Lower lobe of right lung (tissue), 2 donors: ENCODE measurements at regions not wholly inside any gene's neighbourhood (a gene's known extent, or its start where the extent isn't known, plus 50 kb on each side); places are given as distances from the start of the nearest gene placed in this dataset.
"Not testable (repeated sequence)": the region's sequence is repeated elsewhere in the genome, so short reads cannot be mapped to it uniquely, and the experiment has no call there.

Experiments
- ATAC-seq, 2 donors: fragments of 200-7000 bp; cut with Tn5 transposase; one replicate each; pipeline ENCODE4 v1.9.1; 2020 to 2022; ENCODE audit warnings: mild to moderate bottlenecking in 2 of 2, moderate library complexity in 2 of 2
- DNase-seq: peaks from one replicate; pipeline ENCODE4 v3.0.0-alpha.2; 2020
- H3K27ac ChIP-seq: fragments of 200-600 bp; one replicate; pipeline ENCODE4 v1.8.0; 2022
- H3K27me3 ChIP-seq: fragments of 200-600 bp; one replicate; pipeline ENCODE4 v1.8.0; 2022; ENCODE audit warnings: low read depth
- H3K36me3 ChIP-seq: fragments of 200-600 bp; one replicate; pipeline ENCODE4 v1.8.0; 2022; ENCODE audit warnings: mild to moderate bottlenecking
- H3K4me1 ChIP-seq: fragments of 200-600 bp; one replicate; pipeline ENCODE4 v1.8.0; 2022
- H3K4me3 ChIP-seq: fragments of 200-600 bp; one replicate; pipeline ENCODE4 v1.8.0; 2022; ENCODE audit warnings: mild to moderate bottlenecking
- H3K9me3 ChIP-seq: fragments of 200-600 bp; one replicate; pipeline ENCODE4 v1.8.0; 2022
- intact Hi-C: fragments of 100-400 bp; cut with DNase I; formaldehyde crosslinking; loops from one replicate; pipeline ENCODE4 v1.11.0; 2022
- TF ChIP-seq, protein P1 (sequence below): fragments of 200-600 bp; IDR thresholded peaks from one replicate; pipeline ENCODE4 v1.8.0; 2022; ENCODE audit warnings: antibody characterized with exemption, mild to moderate bottlenecking
- donor health status: DM: no; HTN: yes; CAD: no; lungs with severe emphysema.

DNA sequence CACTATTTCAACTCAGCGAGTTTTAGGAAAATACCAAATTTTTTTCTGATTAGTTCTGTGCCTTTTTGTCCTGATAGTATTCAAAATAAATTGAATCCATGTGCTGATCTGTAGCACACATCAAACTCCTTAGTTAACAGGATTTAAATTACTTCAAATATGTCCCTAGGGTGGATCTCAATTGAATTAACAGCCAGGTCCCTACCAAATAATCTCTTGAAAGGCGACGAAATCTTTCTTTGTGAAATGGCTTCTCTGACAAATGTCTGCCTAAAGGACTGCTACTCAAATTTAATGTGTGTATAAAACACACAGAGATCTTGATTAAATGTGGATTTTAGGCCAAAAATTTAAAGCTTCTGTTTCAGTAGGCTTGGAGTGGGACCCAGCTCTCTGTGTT lies 989.6 kb upstream of the KCND2 start:
- Histone ChIP-seq H3K36me3 (no peaks in the 10 kb centered on the region), H3K27ac (no peak overlapping the region), H3K4me1 (no peaks in the 10 kb centered on the region), H3K4me3 (no peak overlapping the region), H3K9me3 (no peaks in the 10 kb centered on the region), H3K27me3 (no peaks in the 10 kb centered on the region)
- no peak for DNase-seq
- TF ChIP-seq, protein P1, sequence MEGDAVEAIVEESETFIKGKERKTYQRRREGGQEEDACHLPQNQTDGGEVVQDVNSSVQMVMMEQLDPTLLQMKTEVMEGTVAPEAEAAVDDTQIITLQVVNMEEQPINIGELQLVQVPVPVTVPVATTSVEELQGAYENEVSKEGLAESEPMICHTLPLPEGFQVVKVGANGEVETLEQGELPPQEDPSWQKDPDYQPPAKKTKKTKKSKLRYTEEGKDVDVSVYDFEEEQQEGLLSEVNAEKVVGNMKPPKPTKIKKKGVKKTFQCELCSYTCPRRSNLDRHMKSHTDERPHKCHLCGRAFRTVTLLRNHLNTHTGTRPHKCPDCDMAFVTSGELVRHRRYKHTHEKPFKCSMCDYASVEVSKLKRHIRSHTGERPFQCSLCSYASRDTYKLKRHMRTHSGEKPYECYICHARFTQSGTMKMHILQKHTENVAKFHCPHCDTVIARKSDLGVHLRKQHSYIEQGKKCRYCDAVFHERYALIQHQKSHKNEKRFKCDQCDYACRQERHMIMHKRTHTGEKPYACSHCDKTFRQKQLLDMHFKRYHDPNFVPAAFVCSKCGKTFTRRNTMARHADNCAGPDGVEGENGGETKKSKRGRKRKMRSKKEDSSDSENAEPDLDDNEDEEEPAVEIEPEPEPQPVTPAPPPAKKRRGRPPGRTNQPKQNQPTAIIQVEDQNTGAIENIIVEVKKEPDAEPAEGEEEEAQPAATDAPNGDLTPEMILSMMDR, result no peak
- intact Hi-C loops, result no loop called here
- ATAC-seq, result no peak

DNA sequence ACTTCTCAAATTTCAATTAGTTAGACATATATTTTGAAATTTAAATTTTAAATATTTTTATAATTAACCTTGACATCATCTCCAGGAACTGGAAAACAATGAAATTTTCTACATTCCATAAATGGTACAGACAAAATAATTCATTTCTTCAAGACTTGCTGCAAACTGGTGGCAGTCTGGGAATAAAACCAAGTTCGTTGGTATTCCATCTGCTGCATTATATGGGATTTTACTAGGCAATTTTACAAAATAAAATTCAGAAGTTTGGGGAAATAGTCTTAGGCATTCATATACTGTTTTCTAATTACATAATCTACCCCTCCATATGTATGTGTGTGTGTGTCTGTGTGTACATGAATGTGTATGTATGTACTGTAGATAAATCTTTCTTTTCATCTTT lies 984.6 kb upstream of the KCND2 start:
- no peak for ATAC-seq
- no peaks in the 10 kb centered on the region for H3K4me1 ChIP-seq
- H3K27me3 ChIP-seq, result no peaks in the 10 kb centered on the region
- no peaks in the 10 kb centered on the region for H3K36me3 ChIP-seq
- H3K27ac ChIP-seq, result no peak overlapping the region
- H3K9me3 ChIP-seq, result no peaks in the 10 kb centered on the region
- TF ChIP-seq, protein P1, result no peak
- DNase-seq, result no peak
- intact Hi-C loops, result no loop called here
- no peak overlapping the region for H3K4me3 ChIP-seq

DNA sequence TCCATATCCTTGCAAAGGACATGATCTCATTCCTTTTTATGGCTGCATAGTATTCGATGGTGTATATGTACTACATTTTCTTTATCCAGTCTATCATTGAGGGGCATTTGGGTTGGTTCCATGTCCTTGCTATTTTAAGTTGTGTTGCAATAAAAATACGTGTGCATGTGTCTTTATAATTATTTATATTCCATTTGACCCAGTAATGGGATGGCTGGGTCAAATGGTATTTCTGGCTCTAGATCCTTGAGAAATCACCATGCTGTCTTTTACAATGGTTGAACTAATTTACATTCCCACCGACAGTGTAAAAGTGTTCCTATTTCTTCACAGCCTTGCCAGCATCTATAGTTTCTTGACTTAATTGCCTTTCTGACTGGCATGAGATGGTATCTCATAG lies 972.6 kb upstream of the KCND2 start:
- H3K4me1 ChIP-seq, DNase-seq, H3K27me3 ChIP-seq, ATAC-seq, H3K27ac ChIP-seq, intact Hi-C loops, H3K36me3 ChIP-seq, H3K4me3 ChIP-seq, H3K9me3 ChIP-seq: not testable (repeated sequence)

DNA sequence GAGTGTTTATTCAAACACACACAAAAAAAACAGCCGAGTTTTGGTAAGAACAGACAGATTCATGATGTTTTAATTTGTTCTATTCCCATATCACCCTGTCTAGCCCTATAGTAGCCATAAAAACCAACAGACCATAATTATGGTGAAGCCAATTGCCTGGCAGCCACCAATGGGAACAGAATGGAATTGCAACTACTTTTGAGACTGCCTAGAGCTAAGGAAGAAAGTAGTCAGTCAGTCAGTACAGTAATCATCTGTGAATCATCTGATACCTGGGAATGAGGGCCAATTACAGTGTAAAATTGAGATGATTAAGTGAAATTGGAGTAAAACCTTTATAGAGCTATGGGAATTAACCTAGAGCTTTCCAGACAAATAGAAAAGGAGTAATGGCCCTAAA lies 952.7 kb upstream of the KCND2 start:
- Histone ChIP-seq H3K4me1 (no peaks in the 10 kb centered on the region), H3K9me3 (no peaks in the 10 kb centered on the region), H3K4me3 (no peak overlapping the region), H3K27me3 (no peaks in the 10 kb centered on the region), H3K36me3 (no peaks in the 10 kb centered on the region), H3K27ac (no peak overlapping the region)
- intact Hi-C loops, result no loop called here
- TF ChIP-seq, protein P1, result no peak
- ATAC-seq, result no peak
- DNase-seq, result no peak

DNA sequence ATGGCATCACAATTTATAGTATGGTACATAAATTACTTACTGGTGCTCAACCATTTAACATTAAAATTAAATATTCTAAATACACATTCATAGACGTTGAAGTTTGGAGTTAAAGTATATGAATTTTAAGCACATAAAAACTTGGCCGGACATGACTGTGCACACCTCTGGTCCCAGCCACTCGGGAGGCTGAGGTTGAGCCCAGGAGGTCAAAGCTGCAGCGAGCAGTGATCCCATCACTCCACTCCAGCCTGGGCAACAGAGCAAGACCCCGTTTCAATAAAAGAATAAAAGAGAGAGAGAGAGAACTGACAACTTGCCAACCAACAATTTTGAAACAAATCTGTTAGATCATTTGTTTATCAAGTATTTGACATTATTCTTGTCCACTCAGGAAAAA lies 943.3 kb upstream of the KCND2 start:
- intact Hi-C loops, result no loop called here
- Histone ChIP-seq H3K36me3 (no peaks in the 10 kb centered on the region), H3K27ac (no peak overlapping the region), H3K4me1 (no peaks in the 10 kb centered on the region), H3K9me3 (no peaks in the 10 kb centered on the region), H3K27me3 (no peaks in the 10 kb centered on the region), H3K4me3 (no peak overlapping the region)
- no peak for ATAC-seq
- DNase-seq, result no peak
- TF ChIP-seq, protein P1, result no peak

DNA sequence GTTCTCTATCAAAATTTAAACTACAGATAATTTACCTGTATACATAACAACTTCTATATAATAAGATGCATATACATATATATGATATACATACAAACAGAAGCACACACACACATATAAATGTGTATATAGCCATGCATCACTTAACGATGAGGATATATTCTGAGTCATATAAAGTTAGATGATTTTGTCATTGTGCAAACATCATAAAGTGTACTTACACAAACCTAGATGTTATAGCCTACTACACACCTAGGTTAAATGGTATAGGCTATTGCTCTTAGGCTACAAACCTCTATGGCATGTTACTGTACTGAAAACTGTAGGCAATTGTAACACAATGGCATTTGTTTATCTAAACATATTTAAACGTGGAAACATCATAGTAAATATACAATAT lies 937.6 kb upstream of the KCND2 start:
- Histone ChIP-seq H3K27ac (no peak overlapping the region), H3K27me3 (no peaks in the 10 kb centered on the region), H3K4me1 (no peaks in the 10 kb centered on the region), H3K9me3 (no peaks in the 10 kb centered on the region), H3K36me3 (no peaks in the 10 kb centered on the region), H3K4me3 (no peak overlapping the region)
- no peak for DNase-seq
- intact Hi-C loops, result no loop called here
- TF ChIP-seq, protein P1, result no peak
- no peak for ATAC-seq
